ENCODE measurements at regions not wholly inside any gene's neighbourhood (a gene's known extent, or its start where the extent isn't known, plus 50 kb on each side); places are given as distances from the start of the nearest gene placed in this dataset.
A peak's percentile ranks its signal among the peaks of the same experiment; 100 is the strongest.

DNA sequence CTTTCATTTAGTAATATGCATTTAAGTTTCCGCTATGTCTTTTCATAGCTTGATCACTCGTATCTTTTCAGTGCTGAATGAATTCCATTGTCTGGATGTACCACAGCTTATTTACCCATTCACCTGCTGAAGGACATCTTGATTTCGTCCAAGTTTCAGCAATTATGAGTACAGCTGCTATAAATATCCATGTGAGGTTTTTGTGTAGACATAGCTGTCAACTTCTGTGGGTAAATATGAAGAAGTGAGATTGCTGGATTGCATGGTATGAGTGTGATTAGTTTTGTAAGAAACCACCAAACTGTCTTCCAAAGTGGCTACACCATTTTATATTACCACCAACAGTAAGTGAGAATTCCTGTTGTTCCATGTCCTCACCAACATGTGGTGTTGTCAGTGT is 79.2 kb upstream of the STMND1 start:
- Mint-ChIP-seq H3K9me3 (peaks cover 5 to 52% (median 18%) of the 10 kb centered on the region in 7 donors), H3K27me3 (peaks cover 0 to 13% (median 9%) of the 10 kb centered on the region in 3 donors), H3K27ac (no peak overlapping the region), H3K4me3 (no peak overlapping the region), H3K36me3 (peaks cover 0 to 11% of the 10 kb centered on the region in 2 donors), H3K4me1 (no peaks in the 10 kb centered on the region)
- ATAC-seq (ENCODE audit: low read depth in 2 of 2) (no peak), DNase-seq (no peak)

DNA sequence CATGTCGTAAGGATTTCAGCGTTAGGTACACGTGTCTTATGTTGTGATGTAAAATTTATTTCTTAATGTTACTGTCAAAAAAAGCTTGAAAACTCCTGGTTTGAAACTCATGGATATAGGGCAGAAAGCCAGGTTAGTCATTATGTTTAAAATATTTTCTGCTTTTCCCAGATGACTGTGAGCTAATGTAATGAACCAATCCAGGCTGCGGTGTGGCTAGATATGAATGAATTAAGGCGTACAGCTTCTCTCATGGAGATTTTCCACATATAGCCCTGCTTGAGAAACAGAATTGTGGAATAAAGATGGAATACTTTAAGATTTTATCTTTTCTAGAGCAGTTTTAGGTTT is 80.3 kb upstream of the STMND1 start:
- ATAC-seq (ENCODE audit: low read depth in 2 of 2) = no peak
- peaks cover 5 to 45% (median 14%) of the 10 kb centered on the region in 7 donors for H3K9me3 Mint-ChIP-seq
- no peak overlapping the region for H3K4me3 Mint-ChIP-seq
- peaks cover 0 to 4% (median 2%) of the 10 kb centered on the region in 3 donors for H3K4me1 Mint-ChIP-seq
- H3K27ac Mint-ChIP-seq = no peak overlapping the region
- no peak for DNase-seq
- H3K36me3 Mint-ChIP-seq = peaks cover 0 to 11% of the 10 kb centered on the region in 2 donors
- H3K27me3 Mint-ChIP-seq = peaks cover 0 to 23% (median 14%) of the 10 kb centered on the region in 3 donors

DNA sequence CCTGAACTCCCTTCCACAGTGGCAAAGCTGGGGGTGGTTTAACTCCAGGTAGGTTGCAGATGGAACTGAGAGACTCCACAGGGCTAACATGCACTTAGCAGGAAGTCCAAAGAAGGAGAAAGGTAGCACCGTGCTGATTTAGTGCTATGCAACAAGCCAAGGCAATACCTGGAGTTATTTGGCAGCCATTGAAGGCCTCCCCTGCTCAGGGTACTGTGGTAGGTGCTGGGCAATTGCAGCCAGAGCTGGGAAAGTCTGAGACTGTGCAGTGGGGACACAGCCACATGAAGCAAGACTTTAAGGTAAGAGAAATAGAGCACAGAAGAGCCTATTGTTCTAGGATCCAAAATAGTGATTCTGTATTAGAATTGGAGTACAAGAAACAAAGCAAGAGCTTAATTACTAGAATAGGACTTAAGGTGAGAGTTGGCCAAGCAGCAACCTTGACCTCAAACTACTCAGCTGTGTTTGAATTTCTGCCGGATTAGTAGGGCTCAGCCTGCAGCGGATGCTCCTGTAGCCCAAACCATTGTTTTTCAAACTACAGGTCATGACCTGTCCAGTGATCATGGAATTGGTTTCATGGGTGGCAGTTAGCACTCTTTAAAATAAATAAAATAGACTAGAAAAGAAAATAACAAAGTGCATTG is 80.8 kb upstream of the STMND1 start:
- peaks cover 0 to 5% (median 5%) of the 10 kb centered on the region in 3 donors for H3K4me1 Mint-ChIP-seq
- peaks cover 0 to 11% of the 10 kb centered on the region in 2 donors for H3K36me3 Mint-ChIP-seq
- H3K27ac Mint-ChIP-seq = no peak overlapping the region
- ATAC-seq (ENCODE audit: low read depth in 2 of 2) (no peak), DNase-seq (no peak)
- no peak overlapping the region for H3K4me3 Mint-ChIP-seq
- H3K27me3 Mint-ChIP-seq = peaks cover 0 to 22% (median 17%) of the 10 kb centered on the region in 3 donors
- H3K9me3 Mint-ChIP-seq = peaks cover 5 to 41% (median 12%) of the 10 kb centered on the region in 7 donors

DNA sequence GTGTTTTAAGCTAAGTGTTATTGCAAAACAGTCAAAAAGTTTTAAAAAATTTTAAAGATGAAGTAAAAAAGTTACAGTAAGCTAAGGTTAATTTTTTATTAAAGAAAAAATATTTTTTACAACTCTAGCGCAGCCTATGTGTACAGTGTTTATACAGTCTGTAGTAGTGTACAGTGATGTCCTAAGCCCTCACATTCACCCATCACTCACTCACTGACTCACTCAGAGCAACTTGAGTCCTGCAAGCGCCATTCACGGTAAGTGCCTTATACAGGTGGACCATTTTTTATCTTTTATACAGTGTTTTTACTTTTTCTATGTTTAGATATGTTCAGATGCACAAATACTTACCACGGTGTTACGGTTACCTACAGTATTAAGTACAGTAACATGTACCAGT is 83.4 kb upstream of the STMND1 start:
- Mint-ChIP-seq H3K4me3 (no peak overlapping the region), H3K9me3 (peaks cover 3 to 35% (median 6%) of the 10 kb centered on the region in 7 donors), H3K4me1 (peaks cover 0 to 5% (median 5%) of the 10 kb centered on the region in 3 donors), H3K27ac (no peak overlapping the region), H3K27me3 (peaks cover 18 to 33% (median 31%) of the 10 kb centered on the region in 3 donors), H3K36me3 (no peaks in the 10 kb centered on the region)
- ATAC-seq (ENCODE audit: low read depth in 2 of 2) = no peak
- DNase-seq = no peak

DNA sequence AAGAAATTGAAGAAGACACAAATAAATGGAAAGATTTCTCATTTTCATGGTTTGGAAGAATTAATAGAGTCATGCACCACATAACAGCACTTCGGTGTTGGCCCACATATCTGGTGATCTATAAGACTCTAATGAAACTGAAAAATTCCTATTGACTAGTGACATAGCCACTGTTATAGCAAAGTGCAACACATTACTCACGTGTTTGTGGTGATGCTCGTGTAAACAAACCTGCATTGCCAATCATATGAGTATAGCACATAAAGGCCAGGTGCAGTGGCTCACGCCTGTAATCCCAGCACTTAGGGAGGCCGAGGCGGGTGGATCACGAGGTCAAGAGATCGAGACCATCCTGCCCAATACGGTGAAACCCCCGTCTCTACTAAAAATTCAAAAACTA is 84.4 kb upstream of the STMND1 start:
- Mint-ChIP-seq H3K27me3 (peaks cover 18 to 33% (median 31%) of the 10 kb centered on the region in 3 donors), H3K4me1 (peaks cover 0 to 5% (median 5%) of the 10 kb centered on the region in 3 donors), H3K36me3 (no peaks in the 10 kb centered on the region), H3K9me3 (peaks cover 2 to 25% (median 4%) of the 10 kb centered on the region in 7 donors), H3K4me3 (no peak overlapping the region), H3K27ac (no peak overlapping the region)
- no peak for ATAC-seq (ENCODE audit: low read depth in 2 of 2)
- no peak for DNase-seq

DNA sequence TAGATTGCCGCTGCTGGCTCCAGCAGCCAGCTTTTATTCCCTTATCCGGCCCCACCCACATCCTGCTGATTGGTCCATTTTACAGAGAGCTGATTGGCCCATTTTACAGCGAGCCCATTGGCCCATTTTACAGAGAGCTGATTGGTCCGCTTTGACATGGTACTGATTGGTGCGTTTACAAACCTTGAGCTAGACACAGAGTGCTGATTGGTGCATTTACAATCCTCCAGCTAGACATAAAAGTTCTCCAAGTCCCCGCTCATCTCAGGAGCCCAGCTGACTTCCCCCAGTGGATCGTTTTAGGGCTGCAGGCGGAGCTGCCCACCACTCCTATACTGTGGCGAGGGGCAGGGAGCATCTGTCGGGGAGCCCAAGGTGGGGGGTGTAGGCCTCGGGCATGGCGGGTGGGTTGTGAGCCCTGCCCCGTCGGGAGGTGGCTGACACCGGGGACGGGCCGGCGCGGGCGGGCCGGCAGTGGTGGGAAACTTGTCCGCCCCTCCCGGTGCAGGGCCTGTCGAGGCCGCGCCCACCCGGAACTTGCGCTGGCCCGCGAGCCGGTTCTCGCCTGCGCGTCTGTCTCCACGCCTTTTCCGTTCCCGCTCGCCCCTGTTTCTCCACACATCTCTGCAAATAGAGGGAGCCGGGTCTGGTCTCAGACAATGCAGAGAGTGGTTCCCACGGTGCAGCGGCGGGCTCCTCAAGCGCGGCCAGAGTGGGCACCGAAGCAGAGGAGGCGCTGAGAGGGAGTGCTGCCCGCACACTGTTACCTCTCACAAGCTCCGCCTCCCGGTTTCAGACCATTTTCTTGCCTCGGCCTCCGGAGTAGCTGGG is 86.1 kb upstream of the STMND1 start:
- DNase-seq (no peak), ATAC-seq (ENCODE audit: low read depth in 2 of 2) (no peak)
- H3K36me3 Mint-ChIP-seq = no peaks in the 10 kb centered on the region
- peaks cover 18 to 37% (median 31%) of the 10 kb centered on the region in 3 donors for H3K27me3 Mint-ChIP-seq
- H3K9me3 Mint-ChIP-seq = peaks cover 3 to 21% (median 8%) of the 10 kb centered on the region in 7 donors
- H3K27ac Mint-ChIP-seq = peak overlapping the region in 1 of 6 donors; percentile 64
- peaks cover 0 to 5% (median 5%) of the 10 kb centered on the region in 3 donors for H3K4me1 Mint-ChIP-seq
- peak overlapping the region in 7 of 8 donors; percentile 39 to 79 (median 77) for H3K4me3 Mint-ChIP-seq

DNA sequence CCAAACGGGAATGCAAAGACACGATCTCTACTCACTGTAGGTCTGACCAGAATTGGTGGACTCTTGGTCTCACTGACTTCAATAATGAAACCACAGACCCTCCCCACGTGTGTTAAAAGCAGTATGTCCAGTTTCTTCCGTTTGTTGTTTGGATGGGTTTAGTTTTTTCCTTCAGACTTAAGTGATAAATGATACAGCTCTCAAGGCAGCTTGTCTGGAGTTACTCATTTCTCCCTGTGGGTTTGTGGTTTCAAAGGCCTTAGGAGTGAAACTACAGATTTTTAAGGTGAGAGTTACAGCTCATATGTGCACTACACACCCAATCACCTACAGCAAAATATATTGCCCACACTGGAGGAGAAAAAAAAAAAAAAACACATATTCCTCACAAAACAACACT is 86.7 kb upstream of the STMND1 start:
- no peak for ATAC-seq (ENCODE audit: low read depth in 2 of 2)

DNA sequence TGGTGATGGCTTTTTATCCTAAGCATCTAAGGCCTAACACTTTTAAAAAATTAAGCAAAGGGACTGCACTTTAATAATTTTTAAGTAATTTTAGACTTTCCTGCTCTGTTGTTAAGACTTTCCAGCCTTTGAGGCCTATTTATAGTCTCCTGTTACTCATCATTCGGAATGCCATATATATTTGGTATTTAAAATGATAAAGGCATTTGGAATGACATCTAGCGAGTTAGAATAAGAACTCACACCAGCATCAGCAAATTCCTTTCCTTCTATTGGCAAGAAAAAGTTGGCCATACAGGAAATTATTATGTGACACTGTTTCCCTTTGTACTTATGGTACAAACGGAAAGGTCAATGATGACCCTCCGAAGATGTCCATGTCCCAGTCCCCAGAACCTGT is 88.1 kb upstream of the STMND1 start:
- no peak overlapping the region for H3K4me3 Mint-ChIP-seq
- H3K27me3 Mint-ChIP-seq = peaks cover 18 to 31% (median 25%) of the 10 kb centered on the region in 3 donors
- H3K27ac Mint-ChIP-seq = no peak overlapping the region
- H3K4me1 Mint-ChIP-seq = peaks cover 0 to 5% (median 5%) of the 10 kb centered on the region in 3 donors
- no peaks in the 10 kb centered on the region for H3K36me3 Mint-ChIP-seq
- peaks cover 3 to 21% (median 11%) of the 10 kb centered on the region in 7 donors for H3K9me3 Mint-ChIP-seq
- DNase-seq = no peak
- no peak for ATAC-seq (ENCODE audit: low read depth in 2 of 2)

More for the DNA sequence above, 86.7 kb upstream of the STMND1 start:
- Mint-ChIP-seq H3K4me1 (peaks cover 0 to 5% (median 5%) of the 10 kb centered on the region in 3 donors), H3K36me3 (no peaks in the 10 kb centered on the region), H3K4me3 (peak overlapping the region in 6 of 8 donors; percentile 22 to 77 (median 42)), H3K9me3 (peaks cover 3 to 21% (median 11%) of the 10 kb centered on the region in 7 donors), H3K27ac (no peak overlapping the region), H3K27me3 (peaks cover 18 to 37% (median 31%) of the 10 kb centered on the region in 3 donors)
- no peak for DNase-seq

DNA sequence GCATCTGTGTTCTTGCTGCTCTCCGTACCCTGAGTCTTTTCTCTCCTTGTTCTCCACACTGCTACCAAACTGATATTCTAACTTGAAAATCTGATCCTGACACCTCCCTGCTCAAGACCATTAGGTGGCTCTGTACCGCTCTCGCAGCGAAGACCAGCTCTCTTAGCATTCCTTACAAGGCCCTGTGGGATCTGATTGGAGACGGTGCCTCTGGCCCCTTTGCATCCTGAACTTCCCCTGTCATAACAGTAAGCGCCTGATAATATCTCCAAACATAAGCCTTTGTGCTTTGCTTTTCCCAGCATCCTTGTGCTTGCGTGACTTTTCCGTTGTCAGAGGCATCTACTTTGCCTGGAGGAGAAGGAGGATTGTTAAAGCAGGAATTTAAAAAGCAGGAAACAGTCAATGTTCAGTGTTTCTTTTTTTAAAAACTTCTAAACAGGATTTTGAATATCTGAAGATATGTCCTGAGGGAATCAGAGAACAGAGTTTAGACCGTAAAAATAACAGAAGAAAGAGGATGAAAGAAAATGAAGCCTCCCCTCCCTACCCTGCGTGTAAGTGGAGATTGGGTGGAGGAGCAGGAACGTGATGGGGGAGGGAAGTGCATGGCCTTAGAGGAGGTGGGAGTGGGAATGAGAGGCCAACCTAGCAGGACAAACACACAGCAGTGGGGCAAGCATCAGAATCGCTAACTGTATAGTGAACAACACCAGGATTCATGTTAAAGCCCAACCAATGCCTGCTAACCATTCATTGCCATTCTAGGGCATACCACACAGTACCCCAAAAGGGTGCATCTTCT is 89.2 kb upstream of the STMND1 start:
- H3K27me3 Mint-ChIP-seq = peaks cover 18 to 36% (median 26%) of the 10 kb centered on the region in 3 donors
- H3K36me3 Mint-ChIP-seq = peaks cover 0 to 4% of the 10 kb centered on the region in 2 donors
- H3K27ac Mint-ChIP-seq = no peak overlapping the region
- no peak for DNase-seq
- H3K4me1 Mint-ChIP-seq = peaks cover 0 to 5% (median 5%) of the 10 kb centered on the region in 3 donors
- H3K9me3 Mint-ChIP-seq = peaks cover 8 to 32% (median 17%) of the 10 kb centered on the region in 7 donors
- no peak overlapping the region for H3K4me3 Mint-ChIP-seq
- no peak for ATAC-seq (ENCODE audit: low read depth in 2 of 2)

DNA sequence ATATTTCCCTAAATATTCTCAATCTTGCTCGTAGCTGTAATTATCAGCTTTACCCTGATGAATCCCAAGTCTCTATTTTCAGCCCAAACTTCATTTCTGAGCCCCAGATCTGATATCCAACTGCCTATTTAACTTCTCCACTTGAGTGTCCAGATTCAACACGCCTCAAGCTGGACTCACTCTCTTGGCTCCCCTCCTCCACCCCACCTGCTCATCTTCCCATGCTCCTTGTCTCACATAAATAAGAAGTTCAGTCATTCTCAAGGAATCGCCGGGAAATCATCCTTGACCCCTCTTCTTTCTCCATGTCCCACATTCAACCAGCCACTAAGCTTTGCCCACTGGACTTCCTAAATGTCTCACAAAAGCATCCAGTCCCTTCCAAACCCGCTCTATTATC is 89.9 kb upstream of the STMND1 start:
- Mint-ChIP-seq H3K4me3 (no peak overlapping the region), H3K9me3 (peaks cover 9 to 34% (median 18%) of the 10 kb centered on the region in 7 donors), H3K4me1 (peaks cover 0 to 5% (median 5%) of the 10 kb centered on the region in 3 donors), H3K27ac (no peak overlapping the region), H3K27me3 (peaks cover 18 to 31% (median 26%) of the 10 kb centered on the region in 3 donors), H3K36me3 (peaks cover 0 to 5% of the 10 kb centered on the region in 2 donors)
- DNase-seq = no peak
- no peak for ATAC-seq (ENCODE audit: low read depth in 2 of 2)

DNA sequence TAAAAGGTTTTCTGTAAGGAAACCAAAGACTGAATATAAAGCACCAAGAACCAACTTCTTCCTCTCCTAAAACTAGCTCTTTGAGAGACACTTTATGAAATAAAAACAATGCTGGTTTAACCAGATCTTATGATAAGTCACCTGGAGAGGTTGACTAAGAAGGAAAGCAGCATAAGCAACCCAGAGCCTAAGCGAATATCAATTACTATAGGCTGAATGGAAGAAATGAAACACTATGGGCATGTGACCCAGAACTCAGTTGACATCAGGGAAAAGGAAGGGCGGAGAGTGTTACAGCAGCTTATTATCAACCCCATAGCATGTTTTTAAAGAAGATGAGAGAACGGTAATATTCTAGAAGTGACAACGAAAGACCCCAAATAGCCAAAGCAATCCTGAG is 94.1 kb upstream of the STMND1 start:
- no peak for ATAC-seq (ENCODE audit: low read depth in 2 of 2)
- peaks cover 5 to 23% (median 14%) of the 10 kb centered on the region in 7 donors for H3K9me3 Mint-ChIP-seq
- no peaks in the 10 kb centered on the region for H3K4me1 Mint-ChIP-seq
- no peak overlapping the region for H3K4me3 Mint-ChIP-seq
- H3K27ac Mint-ChIP-seq = no peak overlapping the region
- no peak for DNase-seq
- H3K27me3 Mint-ChIP-seq = peaks cover 1 to 19% (median 13%) of the 10 kb centered on the region in 3 donors
- peaks cover 0 to 5% of the 10 kb centered on the region in 2 donors for H3K36me3 Mint-ChIP-seq

DNA sequence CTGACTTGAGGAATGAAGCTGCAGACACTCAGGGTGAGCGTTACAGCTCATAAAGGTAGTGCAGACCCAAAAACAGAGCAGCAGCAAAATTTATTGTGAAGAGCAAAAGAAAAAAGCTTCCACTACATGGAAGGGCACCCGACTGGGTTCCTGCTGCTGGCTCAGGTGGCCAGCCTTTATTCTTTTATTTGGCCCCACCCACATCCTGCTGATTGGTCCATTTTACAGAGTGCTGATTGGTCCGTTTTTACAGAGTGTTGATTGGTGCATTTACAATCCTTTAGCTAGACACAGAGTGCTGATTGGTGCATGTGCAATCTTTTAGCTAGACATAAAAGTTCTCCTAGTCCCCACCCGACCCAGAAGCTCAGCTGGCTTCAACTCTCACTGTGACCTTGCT is 95.3 kb upstream of the STMND1 start:
- Mint-ChIP-seq H3K4me1 (no peaks in the 10 kb centered on the region), H3K27me3 (peaks cover 13 to 24% (median 22%) of the 10 kb centered on the region in 3 donors), H3K4me3 (no peak overlapping the region), H3K27ac (peak overlapping the region in 1 of 6 donors; percentile 56), H3K36me3 (peaks cover 0 to 5% of the 10 kb centered on the region in 2 donors), H3K9me3 (peaks cover 9 to 23% (median 14%) of the 10 kb centered on the region in 7 donors)
- DNase-seq (no peak), ATAC-seq (ENCODE audit: low read depth in 2 of 2) (no peak)

DNA sequence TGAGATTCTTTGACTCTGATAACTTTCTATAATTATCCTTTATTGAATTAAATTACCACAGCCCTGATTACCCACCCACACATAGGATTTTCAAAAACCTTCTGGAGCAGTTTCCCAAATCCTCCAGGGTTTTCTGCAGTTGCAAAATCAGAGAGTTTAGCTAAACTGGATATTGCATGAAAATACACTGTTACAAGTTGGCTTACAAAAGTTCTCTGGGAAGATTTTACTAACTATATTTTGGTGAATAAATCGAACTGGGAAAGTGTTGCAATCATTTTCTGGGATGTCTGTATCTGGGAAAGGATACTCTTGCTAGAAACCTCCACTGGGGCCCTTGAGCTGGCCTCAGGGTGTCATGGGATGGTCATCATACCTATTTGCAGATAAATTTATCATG is 97.6 kb upstream of the STMND1 start:
- Mint-ChIP-seq H3K4me1 (no peaks in the 10 kb centered on the region), H3K4me3 (no peak overlapping the region), H3K9me3 (peaks cover 2 to 23% (median 11%) of the 10 kb centered on the region in 7 donors), H3K27me3 (peaks cover 19 to 31% (median 23%) of the 10 kb centered on the region in 3 donors), H3K36me3 (peaks cover 0 to 5% of the 10 kb centered on the region in 2 donors), H3K27ac (no peak overlapping the region)
- DNase-seq = no peak
- ATAC-seq (ENCODE audit: low read depth in 2 of 2) = no peak
